A673 (cell line): ENCODE measurements at regions not wholly inside any gene's neighbourhood (a gene's known extent, or its start where the extent isn't known, plus 50 kb on each side); places are given as distances from the start of the nearest gene placed in this dataset.

Experiments used
- BruUV-seq: library from RNA; stranded (reverse); fragments of 400-500 nt; replicated peaks from 2 replicates; lab custom pipeline; 2021; lab: Mats Ljungman, UMichigan
- CTCF ChIA-PET: fragments of 300-600 bp; sonication (Branson Sonifier 250); formaldehyde crosslinking; loops from one replicate; lab custom pipeline; 2022; ENCODE audit warnings: antibody characterized with exemption; lab: Charles Lee
- POLR2A ChIA-PET: fragments of 300-600 bp; sonication (Branson Sonifier 250); formaldehyde crosslinking; loops from one replicate; lab custom pipeline; 2022; ENCODE audit warnings: antibody characterized with exemption; ENCODE audit not compliant: low non-redundant PET; lab: Charles Lee
- DNase-seq: peaks from one replicate; pipeline ENCODE4 v3.0.0-alpha.2; 2015; ENCODE audit warnings: low spot score
- H3K27ac ChIP-seq: fragments of 200-600 bp; sonication (generic); 2 replicates; pipeline ENCODE4 v1.5.1; 2016; ENCODE audit warnings: mixed run types, low read depth, mild to moderate bottlenecking, mixed read lengths, antibody characterized with exemption, low read length; ENCODE audit not compliant: poor library complexity, severe bottlenecking
- H3K27me3 ChIP-seq: fragments of 200-600 bp; sonication (generic); replicated peaks from 2 replicates; pipeline ENCODE4 v1.6.1; 2017; ENCODE audit warnings: mixed run types, low read depth, mild to moderate bottlenecking, mixed read lengths, antibody characterized with exemption, low read length; ENCODE audit not compliant: insufficient read depth, poor library complexity
- H3K36me3 ChIP-seq: fragments of 200-600 bp; sonication (generic); 2 replicates; pipeline ENCODE4 v1.6.1; 2016; ENCODE audit warnings: mixed run types, mild to moderate bottlenecking, mixed read lengths, antibody characterized with exemption, low read length; ENCODE audit not compliant: insufficient read depth, poor library complexity, severe bottlenecking
- H3K4me1 ChIP-seq: fragments of 200-600 bp; sonication (generic); 2 replicates; pipeline ENCODE4 v1.6.1; 2017; ENCODE audit warnings: mixed run types, mild to moderate bottlenecking, mixed read lengths, antibody characterized with exemption, low read length; ENCODE audit not compliant: insufficient read depth, poor library complexity, severe bottlenecking
- H3K4me3 ChIP-seq: fragments of 200-600 bp; sonication (generic); 2 replicates; pipeline ENCODE4 v1.5.1; 2016; ENCODE audit warnings: low read depth, mixed run types, mild to moderate bottlenecking, mixed read lengths, low read length; ENCODE audit not compliant: poor library complexity, severe bottlenecking
- H3K9me3 ChIP-seq: fragments of 200-600 bp; sonication (generic); 2 replicates; pipeline ENCODE4 v1.6.1; 2016; ENCODE audit warnings: mixed run types, low read depth, mild to moderate bottlenecking, mixed read lengths, antibody characterized with exemption, low read length; ENCODE audit not compliant: poor library complexity, severe bottlenecking
- CTCF ChIP-seq: fragments of 300-800, 200-600 bp; sonication (generic); conservative IDR thresholded peaks from 2 replicates; pipeline ENCODE4 v1.5.1; 2017; ENCODE audit warnings: low read depth, mild to moderate bottlenecking, antibody characterized with exemption, low read length, moderate library complexity, mixed read lengths
- EZH2 ChIP-seq: fragments of 200-600 bp; sonication (generic); IDR thresholded peaks from 2 replicates; pipeline ENCODE4 v1.6.1; 2017; ENCODE audit warnings: borderline replicate concordance, low read depth, mild to moderate bottlenecking, mixed read lengths, antibody characterized with exemption, low read length; ENCODE audit not compliant: poor library complexity, severe bottlenecking
- intact Hi-C: fragments of 100-400 bp; cut with micrococcal nuclease; formaldehyde crosslinking; loops from one replicate; pipeline ENCODE4 v1.10.0; 2022; ENCODE audit not compliant: unreplicated experiment

GRCh38 chr20:47413189-47413588, 56.7 kb upstream of the ZMYND8 start:
- Histone ChIP-seq H3K9me3 (no peaks in the 10 kb centered on the region), H3K36me3 (no peaks in the 10 kb centered on the region), H3K27me3 (no peaks in the 10 kb centered on the region), H3K27ac (no peak overlapping the region), H3K4me3 (no peak overlapping the region), H3K4me1 (no peaks in the 10 kb centered on the region)
- no peak for DNase-seq
- ChIA-PET CTCF (no interaction called here), POLR2A (no interaction called here)
- TF ChIP-seq CTCF, result no peak
- TF ChIP-seq EZH2, result no peak
- intact Hi-C loops, result no loop called here
- no TSS peak for BruUV-seq

GRCh38 chr20:47417245-47418068, 61.0 kb upstream of the ZMYND8 start:
- Histone ChIP-seq H3K27me3 (no peaks in the 10 kb centered on the region), H3K4me1 (no peaks in the 10 kb centered on the region), H3K36me3 (no peaks in the 10 kb centered on the region), H3K27ac (no peak overlapping the region), H3K4me3 (no peak overlapping the region), H3K9me3 (no peaks in the 10 kb centered on the region)
- DNase-seq, result no peak
- TF ChIP-seq EZH2 (no peak), CTCF (no peak)
- ChIA-PET POLR2A (interaction anchor here (0.6 kb wide), 1 partner anchor 53 kb away, joined by 3 read pairs; no protein-coding TSS in a partner anchor), CTCF (no interaction called here)
- no TSS peak for BruUV-seq
- intact Hi-C loops, result no loop called here

- Histone ChIP-seq H3K36me3 (no peaks in the 10 kb centered on the region), H3K27me3 (no peaks in the 10 kb centered on the region), H3K4me3 (no peak overlapping the region), H3K27ac (no peak overlapping the region), H3K4me1 (no peaks in the 10 kb centered on the region), H3K9me3 (no peaks in the 10 kb centered on the region)
- intact Hi-C loops, result no loop called here
- TF ChIP-seq CTCF, result no peak
- TF ChIP-seq EZH2, result no peak
- no TSS peak for BruUV-seq
- CTCF ChIA-PET, result no interaction called here
- no peak for DNase-seq
- POLR2A ChIA-PET, result no interaction called here
Measured at GRCh38 chr20:47418069-47418757, 61.7 kb upstream of the ZMYND8 start.
